Stomach (tissue), 4 donors: ENCODE measurements at regions not wholly inside any gene's neighbourhood (a gene's known extent, or its start where the extent isn't known, plus 50 kb on each side); places are given as distances from the start of the nearest gene placed in this dataset.

Source experiments
- CTCF ChIP-seq, 7 experiments: fragments of 450-650 bp in 4 of 7; fragments of 200-600 bp in 3 of 7; sonication (generic) in 3 of 7; IDR thresholded peaks; one replicate each; pipeline ENCODE4 v1.5.1; 2016 to 2019; ENCODE audit warnings: antibody characterized with exemption in 7 of 7, control low read depth in 2 of 7, mild to moderate bottlenecking in 1 of 7
- POLR2A ChIP-seq, 4 donors: fragments of 450-650 bp; IDR thresholded peaks; one replicate each; pipeline ENCODE4 v1.6.1; 2016; ENCODE audit warnings: antibody characterized with exemption in 4 of 4, control low read depth in 2 of 4, mild to moderate bottlenecking in 1 of 4, moderate library complexity in 1 of 4
- POLR2AphosphoS5 ChIP-seq, 3 donors: sonication (generic); formaldehyde crosslinking; IDR thresholded peaks; one replicate each; pipeline ENCODE4 v1.6.1; 2016; ENCODE audit warnings: antibody characterized with exemption in 3 of 3

GRCh38 chr14:87141801-87142200 lies 851.2 kb downstream of the GALC start:
- TF ChIP-seq CTCF (IDR thresholded peaks at IDR 0.05) (no peak), POLR2A (IDR thresholded peaks at IDR 0.05) (no peak), POLR2AphosphoS5 (IDR thresholded peaks at IDR 0.05) (no peak)
